Mesendoderm (in vitro differentiated cells): ENCODE measurements at regions not wholly inside any gene's neighbourhood (a gene's known extent, or its start where the extent isn't known, plus 50 kb on each side); places are given as distances from the start of the nearest gene placed in this dataset.

ENCODE experiments used
- DNase-seq: peaks from one replicate; pipeline ENCODE4 v3.0.0; 2013
- H2AK5ac ChIP-seq: 2 replicates; pipeline ENCODE4 v1.6.1; 2013; ENCODE audit warnings: low read length, inconsistent platforms
- H2BK120ac ChIP-seq: 2 replicates; pipeline ENCODE4 v1.6.1; 2013; ENCODE audit warnings: low read depth, mild to moderate bottlenecking, low read length, moderate library complexity, mixed read lengths
- H2BK15ac ChIP-seq: replicated peaks from 2 replicates; pipeline ENCODE4 v1.6.1; 2013; ENCODE audit warnings: low read depth, mild to moderate bottlenecking, moderate library complexity
- H2BK5ac ChIP-seq: 2 replicates; pipeline ENCODE4 v1.6.1; 2013; ENCODE audit warnings: low read length, inconsistent platforms
- H3K18ac ChIP-seq: 2 replicates; pipeline ENCODE4 v1.6.1; 2013; ENCODE audit warnings: mild to moderate bottlenecking, low read length, mixed read lengths
- H3K23ac ChIP-seq: one replicate; pipeline ENCODE4 v1.6.1; 2013; ENCODE audit warnings: low read length
- H3K27ac ChIP-seq: 2 replicates; pipeline ENCODE4 v1.5.1; 2013; ENCODE audit warnings: low read depth, mild to moderate bottlenecking, inconsistent platforms, low read length, moderate library complexity
- H3K27me3 ChIP-seq: 2 replicates; pipeline ENCODE4 v1.6.1; 2013; ENCODE audit warnings: low read length, control low read depth, mild to moderate bottlenecking, inconsistent platforms; ENCODE audit not compliant: insufficient read depth, poor library complexity
- H3K36me3 ChIP-seq: 2 replicates; pipeline ENCODE4 v1.6.1; 2013; ENCODE audit warnings: low read length, inconsistent platforms; ENCODE audit not compliant: control insufficient read depth, insufficient read depth
- H3K4ac ChIP-seq: one replicate; pipeline ENCODE4 v1.6.1; 2013; ENCODE audit warnings: low read depth, mild to moderate bottlenecking, low read length, moderate library complexity
- H3K4me1 ChIP-seq: 2 replicates; pipeline ENCODE4 v1.6.1; 2013; ENCODE audit warnings: low read depth, low read length, inconsistent platforms; ENCODE audit not compliant: control insufficient read depth
- H3K4me2 ChIP-seq: 2 replicates; pipeline ENCODE4 v1.6.1; 2013; ENCODE audit warnings: low read length
- H3K4me3 ChIP-seq: 2 replicates; pipeline ENCODE4 v1.5.1; 2013; ENCODE audit warnings: mild to moderate bottlenecking, low read length
- H3K56ac ChIP-seq: one replicate; pipeline ENCODE4 v1.6.1; 2013; ENCODE audit warnings: low read length
- H3K79me1 ChIP-seq: 2 replicates; pipeline ENCODE4 v1.6.1; 2013; ENCODE audit warnings: low read length, inconsistent platforms
- H3K79me2 ChIP-seq: 2 replicates; pipeline ENCODE4 v1.6.1; 2013; ENCODE audit warnings: mild to moderate bottlenecking, low read length; ENCODE audit not compliant: control insufficient read depth, insufficient read depth
- H3K9ac ChIP-seq: 2 replicates; pipeline ENCODE4 v1.6.1; 2013; ENCODE audit warnings: low read length, inconsistent platforms
- H4K5ac ChIP-seq: one replicate; pipeline ENCODE4 v1.6.1; 2013; ENCODE audit warnings: low read length
- H4K8ac ChIP-seq: one replicate; pipeline ENCODE4 v1.6.1; 2013; ENCODE audit warnings: low read depth, mild to moderate bottlenecking, control low read depth, low read length, moderate library complexity
- WGBS: extraction: QIAGEN DNeasy Blood & Tissue Kit; methylation state at CpG from one replicate; pipeline ENCODE4 v1.1.7; 2013; ENCODE audit warnings: low lambda C conversion rate, missing lambda C conversion rate; ENCODE audit not compliant: insufficient coverage; ENCODE audit errors: extremely low coverage; 5-methylcytosine and 5-hydroxymethylcytosine counted together

GRCh38 chr2:15826273-15826717, 114.1 kb upstream of the MYCN start:
- Histone ChIP-seq H3K4me1 (peaks cover 4% of the 10 kb centered on the region), H3K4me3 (no peak overlapping the region), H3K36me3 (no peaks in the 10 kb centered on the region), H2AK5ac (no peak overlapping the region), H3K79me1 (no peaks in the 10 kb centered on the region), H3K23ac (no peak overlapping the region), H4K5ac (peak overlapping the region; percentile 93), H3K18ac (no peak overlapping the region), H4K8ac (no peak overlapping the region), H3K79me2 (no peaks in the 10 kb centered on the region), H2BK120ac (no peak overlapping the region), H3K27ac (no peak overlapping the region), H3K4ac (no peak overlapping the region), H3K4me2 (no peak overlapping the region), H3K56ac (peak overlapping the region; percentile 62), H3K27me3 (no peaks in the 10 kb centered on the region), H2BK5ac (no peak overlapping the region), H2BK15ac (no peak overlapping the region), H3K9ac (peak overlapping the region; percentile 21)
- peak; percentile 85 for DNase-seq
- no CpG with 5 or more reads among the region's 8 CpGs for WGBS

DNA sequence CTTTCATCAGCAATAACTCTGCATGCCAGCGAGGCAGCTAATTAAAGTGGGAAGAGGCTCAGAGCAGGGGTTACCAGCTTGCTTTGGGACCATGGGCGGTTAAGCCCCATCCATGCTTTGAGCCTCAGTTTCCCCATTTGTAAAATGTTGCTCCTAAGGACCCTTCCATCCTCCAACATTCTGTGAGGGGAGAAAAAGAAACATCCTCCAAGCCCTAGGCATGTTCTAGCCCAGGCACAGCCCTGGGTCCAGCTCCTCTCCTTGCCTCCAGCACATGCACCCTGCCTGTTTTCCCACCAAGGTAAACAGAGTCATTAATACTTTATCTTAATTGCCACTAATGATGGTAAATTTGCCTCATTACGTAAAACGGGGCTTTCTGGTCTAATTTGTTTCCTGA, 113.3 kb upstream of the MYCN start:
- Histone ChIP-seq H3K9ac (no peak overlapping the region), H3K79me1 (no peaks in the 10 kb centered on the region), H3K4me1 (peaks cover 4% of the 10 kb centered on the region), H3K27ac (no peak overlapping the region), H3K27me3 (no peaks in the 10 kb centered on the region), H3K23ac (no peak overlapping the region), H3K36me3 (no peaks in the 10 kb centered on the region), H2BK120ac (no peak overlapping the region), H3K79me2 (no peaks in the 10 kb centered on the region), H3K18ac (no peak overlapping the region), H4K5ac (no peak overlapping the region), H2BK15ac (no peak overlapping the region), H4K8ac (no peak overlapping the region), H3K4me3 (no peak overlapping the region), H3K56ac (no peak overlapping the region), H3K4ac (no peak overlapping the region), H3K4me2 (no peak overlapping the region), H2BK5ac (no peak overlapping the region), H2AK5ac (no peak overlapping the region)
- DNase-seq, result no peak
- no CpG with 5 or more reads among the region's 4 CpGs for WGBS

GRCh38 chr2:15828576-15828975, 111.8 kb upstream of the MYCN start:
- Histone ChIP-seq H3K9ac (no peak overlapping the region), H3K27ac (no peak overlapping the region), H2AK5ac (no peak overlapping the region), H3K4me2 (no peak overlapping the region), H4K5ac (no peak overlapping the region), H3K79me2 (no peaks in the 10 kb centered on the region), H3K18ac (no peak overlapping the region), H2BK120ac (no peak overlapping the region), H3K36me3 (no peaks in the 10 kb centered on the region), H3K4me1 (peaks cover 4% of the 10 kb centered on the region), H3K27me3 (no peaks in the 10 kb centered on the region), H3K4ac (no peak overlapping the region), H3K4me3 (no peak overlapping the region), H2BK5ac (no peak overlapping the region), H3K56ac (no peak overlapping the region), H2BK15ac (no peak overlapping the region), H3K79me1 (no peaks in the 10 kb centered on the region), H3K23ac (no peak overlapping the region), H4K8ac (no peak overlapping the region)
- no peak for DNase-seq
- WGBS, result no CpG with 5 or more reads among the region's 5 CpGs

DNA sequence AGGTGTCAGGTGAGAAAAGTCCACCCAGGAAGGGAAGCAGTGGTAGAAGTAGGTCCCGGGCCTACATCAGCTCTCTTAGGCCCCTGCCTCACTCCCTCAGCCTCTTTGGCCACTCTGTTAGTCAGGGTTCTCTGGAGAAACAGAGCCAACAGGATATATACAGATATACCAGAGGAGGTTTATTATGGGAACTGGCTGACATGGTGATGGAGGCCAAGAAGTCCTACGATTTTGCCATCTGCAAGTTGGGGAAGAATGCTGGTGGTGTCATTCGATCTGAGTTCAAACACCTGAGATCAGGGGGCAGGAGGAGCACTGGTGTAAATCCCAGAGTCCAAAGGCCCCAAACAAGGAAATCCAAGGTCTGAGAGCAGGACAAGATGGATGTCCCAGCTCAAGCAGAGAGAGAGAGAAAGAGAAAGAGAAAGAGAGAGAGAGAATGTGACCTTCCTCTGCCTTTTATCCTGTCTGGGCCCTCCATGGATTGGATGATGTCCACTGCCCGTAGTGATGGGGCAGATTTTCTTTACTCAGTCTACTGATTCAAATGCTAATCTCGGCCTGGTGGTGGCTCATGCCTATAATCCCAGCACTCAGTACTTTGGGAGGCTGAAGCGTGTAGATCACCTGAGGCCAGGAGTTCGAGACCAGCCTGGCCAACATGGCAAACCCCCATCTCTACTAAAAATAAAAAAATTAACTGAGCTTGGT, 111.1 kb upstream of the MYCN start:
- no peak for DNase-seq
- Histone ChIP-seq H3K4me1 (peaks cover 4% of the 10 kb centered on the region), H3K27me3 (no peaks in the 10 kb centered on the region), H3K9ac (no peak overlapping the region), H3K79me1 (no peaks in the 10 kb centered on the region), H2BK15ac (no peak overlapping the region), H3K23ac (no peak overlapping the region), H2BK120ac (no peak overlapping the region), H4K5ac (no peak overlapping the region), H3K18ac (no peak overlapping the region), H3K27ac (no peak overlapping the region), H2BK5ac (no peak overlapping the region), H3K56ac (no peak overlapping the region), H4K8ac (no peak overlapping the region), H3K79me2 (no peaks in the 10 kb centered on the region), H3K4ac (no peak overlapping the region), H3K36me3 (no peaks in the 10 kb centered on the region), H3K4me3 (no peak overlapping the region), H3K4me2 (no peak overlapping the region), H2AK5ac (no peak overlapping the region)
- WGBS, result no CpG with 5 or more reads among the region's 7 CpGs

GRCh38 chr2:15829985-15830384, 110.4 kb upstream of the MYCN start:
- Histone ChIP-seq H3K9ac (no peak overlapping the region), H3K23ac (no peak overlapping the region), H2BK120ac (no peak overlapping the region), H3K18ac (no peak overlapping the region), H3K27me3 (no peaks in the 10 kb centered on the region), H3K56ac (no peak overlapping the region), H3K79me1 (no peaks in the 10 kb centered on the region), H3K36me3 (no peaks in the 10 kb centered on the region), H3K79me2 (no peaks in the 10 kb centered on the region), H2BK5ac (no peak overlapping the region), H3K4me2 (no peak overlapping the region), H3K27ac (no peak overlapping the region), H4K5ac (no peak overlapping the region), H2BK15ac (no peak overlapping the region), H3K4me3 (no peak overlapping the region), H3K4ac (no peak overlapping the region), H3K4me1 (peaks cover 4% of the 10 kb centered on the region), H2AK5ac (no peak overlapping the region), H4K8ac (no peak overlapping the region)
- no peak for DNase-seq
- WGBS, result no CpG with 5 or more reads among the region's 2 CpGs
